Thyroid gland (tissue), 4 donors: ENCODE measurements at regions not wholly inside any gene's neighbourhood (a gene's known extent, or its start where the extent isn't known, plus 50 kb on each side); places are given as distances from the start of the nearest gene placed in this dataset.

Experiments used
- CTCF ChIP-seq, 6 experiments: fragments of 200-600 bp in 3 of 6; fragments of 450-650 bp in 3 of 6; sonication (generic) in 3 of 6; IDR thresholded peaks; one replicate each; pipeline ENCODE4 v1.5.1; 2016 to 2019; ENCODE audit warnings: antibody characterized with exemption in 6 of 6, mild to moderate bottlenecking in 2 of 6, inconsistent platforms in 1 of 6, moderate library complexity in 1 of 6
- POLR2A ChIP-seq, 2 donors: fragments of 450-650 bp; IDR thresholded peaks; one replicate each; pipeline ENCODE4 v1.6.1; 2017; ENCODE audit warnings: antibody characterized with exemption in 2 of 2, mild to moderate bottlenecking in 2 of 2, moderate library complexity in 1 of 2

GRCh38 chr12:112674539-112674938 is 117.0 kb upstream of the RPH3A start:
- no peak for TF ChIP-seq CTCF (IDR thresholded peaks at IDR 0.05)
- no peak for TF ChIP-seq POLR2A (IDR thresholded peaks at IDR 0.05)
